ENCODE measurements at regions not wholly inside any gene's neighbourhood (a gene's known extent, or its start where the extent isn't known, plus 50 kb on each side); places are given as distances from the start of the nearest gene placed in this dataset.

DNA sequence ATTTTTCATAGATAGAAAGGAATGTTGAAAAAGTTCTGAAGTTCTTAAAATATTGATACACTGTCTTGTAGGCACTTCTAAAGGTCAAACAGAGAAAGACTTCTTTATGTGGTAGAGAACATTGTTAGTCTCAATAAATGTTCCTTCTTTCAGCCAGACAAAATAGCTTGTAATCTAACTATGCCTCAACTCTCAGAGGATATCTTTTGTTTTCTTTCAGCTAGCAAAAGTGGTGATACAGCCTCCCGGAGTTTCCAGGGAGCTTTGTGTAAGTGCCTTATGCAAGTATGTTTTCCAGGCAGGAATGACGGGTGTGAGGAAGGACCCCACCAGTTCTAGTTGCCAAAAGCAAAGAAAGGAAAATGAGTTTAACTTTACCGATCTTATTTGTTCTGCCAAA lies 452.1 kb upstream of the ST6GAL2 start:
- no peak overlapping the region for H3K4me3 ChIP-seq
- H3K27me3 ChIP-seq = no peaks in the 10 kb centered on the region
- no peaks in the 10 kb centered on the region for H3K36me3 ChIP-seq
- H3K4me1 ChIP-seq = peaks cover 44% of the 10 kb centered on the region
- H3K27ac ChIP-seq = no peak overlapping the region
- 0 out of 2 replicates have a peak, but pooled peaks cover 9% of the 10 kb centered on the region for H3K9me3 ChIP-seq (replicated peaks)
- DNase-seq = no peak

DNA sequence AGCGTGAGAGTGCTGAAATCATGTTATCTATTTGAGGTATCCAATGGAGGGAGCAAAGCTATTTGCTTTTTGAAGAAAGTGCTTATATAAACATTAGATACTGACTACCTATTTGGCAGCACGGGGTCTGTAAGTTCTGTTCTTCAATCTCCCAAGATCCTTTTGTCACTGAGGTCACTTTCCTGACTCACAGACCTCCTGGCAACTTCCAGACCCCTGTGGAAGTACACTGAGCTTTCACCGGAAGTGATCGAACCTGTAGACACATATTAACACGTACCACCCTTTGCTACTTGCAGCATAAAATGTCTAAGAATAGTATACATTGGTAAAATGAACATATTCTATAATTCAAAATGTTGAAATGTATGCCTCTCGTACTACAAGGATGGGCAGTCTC lies 452.6 kb upstream of the ST6GAL2 start:
- H3K4me1 ChIP-seq = peaks cover 42% of the 10 kb centered on the region
- DNase-seq = no peak
- no peaks in the 10 kb centered on the region for H3K27me3 ChIP-seq
- H3K4me3 ChIP-seq = no peak overlapping the region
- H3K27ac ChIP-seq = no peak overlapping the region
- 0 out of 2 replicates have a peak, but pooled peaks cover 9% of the 10 kb centered on the region for H3K9me3 ChIP-seq (replicated peaks)
- no peaks in the 10 kb centered on the region for H3K36me3 ChIP-seq

DNA sequence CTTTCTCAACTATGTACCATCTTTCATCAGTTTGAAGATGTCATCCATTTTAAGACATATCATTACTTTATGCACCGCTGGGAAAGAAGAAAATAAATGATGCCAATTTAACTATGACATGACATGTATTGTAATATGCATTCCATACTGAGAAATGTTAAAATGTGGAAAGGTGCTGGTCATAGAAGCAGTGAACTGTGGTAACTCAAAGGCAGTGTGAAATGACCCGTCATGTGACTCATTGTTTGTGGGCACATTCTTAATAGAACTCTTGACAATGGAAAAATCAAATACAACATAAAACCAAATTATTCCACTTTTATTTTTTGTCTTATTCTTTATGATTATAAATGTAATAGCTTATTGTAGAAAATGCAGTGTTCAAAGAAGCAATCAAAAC lies 455.0 kb upstream of the ST6GAL2 start:
- H3K4me3 ChIP-seq = no peak overlapping the region
- no peak for DNase-seq
- H3K9me3 ChIP-seq (replicated peaks) = 0 out of 2 replicates have a peak, but pooled peaks cover 9% of the 10 kb centered on the region
- H3K36me3 ChIP-seq = no peaks in the 10 kb centered on the region
- no peak overlapping the region for H3K27ac ChIP-seq
- H3K27me3 ChIP-seq = no peaks in the 10 kb centered on the region
- peaks cover 18% of the 10 kb centered on the region for H3K4me1 ChIP-seq

DNA sequence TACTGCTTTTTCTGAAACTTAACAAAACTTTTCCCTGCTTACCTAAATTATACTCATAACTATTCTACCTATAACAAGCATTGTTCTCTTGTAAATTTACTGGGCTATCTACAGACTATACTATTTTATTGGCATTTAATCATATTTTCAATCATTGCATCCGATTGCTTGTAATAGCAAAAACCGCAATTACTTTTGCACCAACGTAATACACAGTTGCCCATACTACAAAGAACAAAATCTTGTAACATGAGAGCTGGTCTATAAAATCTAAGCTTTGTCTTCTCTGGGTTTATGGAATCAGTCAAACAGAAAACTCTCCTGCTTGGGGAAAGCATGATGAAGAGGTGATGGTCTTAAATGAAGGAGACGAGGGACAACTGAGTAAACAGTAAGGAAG lies 463.4 kb upstream of the ST6GAL2 start:
- Histone ChIP-seq H3K36me3 (no peaks in the 10 kb centered on the region), H3K4me3 (no peak overlapping the region), H3K27me3 (no peaks in the 10 kb centered on the region), H3K27ac (no peak overlapping the region), H3K9me3 (replicated peaks) (no peaks in the 10 kb centered on the region; the same call in 1 of the 2 replicates), H3K4me1 (no peaks in the 10 kb centered on the region)
- DNase-seq = no peak

DNA sequence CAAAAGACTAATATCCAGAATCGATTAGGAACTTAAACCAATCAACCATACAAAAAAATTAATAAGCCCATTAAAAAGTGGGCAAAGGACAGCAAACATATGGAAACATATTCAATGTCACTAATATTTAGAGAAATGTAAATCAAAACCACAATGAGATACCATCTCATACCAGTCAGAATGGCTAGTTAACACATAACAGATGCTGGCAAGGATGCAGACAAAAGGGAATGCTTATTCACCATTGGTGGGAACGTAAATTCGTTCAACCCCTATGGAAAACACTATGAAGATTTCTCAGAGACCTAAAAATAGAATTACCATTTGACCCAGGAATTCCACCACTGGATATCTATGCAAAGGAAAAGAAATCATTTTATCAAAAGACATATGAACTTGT lies 468.2 kb upstream of the ST6GAL2 start:
- no peak overlapping the region for H3K27ac ChIP-seq
- H3K27me3 ChIP-seq = no peaks in the 10 kb centered on the region
- H3K36me3 ChIP-seq = no peaks in the 10 kb centered on the region
- DNase-seq = no peak
- H3K4me3 ChIP-seq = no peak overlapping the region
- no peaks in the 10 kb centered on the region for H3K4me1 ChIP-seq
- H3K9me3 ChIP-seq (replicated peaks) = no peaks in the 10 kb centered on the region; the same call in 1 of the 2 replicates

DNA sequence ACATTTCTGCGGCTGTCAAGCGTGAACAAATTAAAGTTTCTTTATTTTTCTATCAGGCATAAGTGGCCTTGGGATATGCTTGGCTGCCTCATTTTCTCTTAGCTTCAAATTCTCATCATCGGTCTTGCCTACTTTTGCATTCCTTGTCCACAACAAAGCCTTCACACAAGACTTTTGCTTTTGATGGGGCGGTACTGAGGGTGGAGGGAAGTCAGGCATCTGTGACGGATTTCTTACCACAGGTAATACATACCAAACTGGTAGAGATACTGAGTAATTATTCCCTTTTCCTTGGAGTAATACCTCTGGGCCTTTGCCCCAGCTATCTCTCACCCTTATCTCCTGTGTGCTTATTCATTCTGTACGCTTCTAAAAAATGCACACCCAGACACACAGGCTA lies 468.3 kb upstream of the RGPD4 start:
- DNase-seq = no peak

DNA sequence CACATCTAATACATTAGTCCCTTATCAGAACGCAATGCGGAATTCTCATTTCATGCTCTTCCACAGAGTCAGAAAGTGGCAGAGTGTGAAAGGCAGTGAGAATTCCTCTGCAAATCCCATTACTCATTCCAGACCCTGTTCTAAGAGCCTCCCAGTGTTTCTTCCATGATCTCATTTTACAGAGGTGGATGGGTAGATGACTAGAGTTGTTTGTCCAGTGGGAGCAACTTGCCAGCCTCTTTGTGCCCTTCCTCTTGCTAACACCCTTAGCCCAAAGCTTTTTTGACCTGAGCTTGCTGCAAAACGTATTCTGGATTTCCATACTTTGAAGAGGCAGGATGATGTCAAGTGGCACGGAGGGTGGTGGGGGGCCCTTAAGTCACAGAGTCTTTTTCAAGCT lies 467.7 kb upstream of the RGPD4 start:
- Histone ChIP-seq H3K36me3 (no peaks in the 10 kb centered on the region), H3K4me3 (no peak overlapping the region), H3K27me3 (no peaks in the 10 kb centered on the region), H3K9me3 (replicated peaks) (no peaks in the 10 kb centered on the region), H3K4me1 (no peaks in the 10 kb centered on the region), H3K27ac (no peak overlapping the region)
- no peak for DNase-seq

More for the DNA sequence above, 468.3 kb upstream of the RGPD4 start:
- H3K9me3 ChIP-seq (replicated peaks) = no peaks in the 10 kb centered on the region
- H3K4me1 ChIP-seq = no peaks in the 10 kb centered on the region
- no peak overlapping the region for H3K27ac ChIP-seq
- no peak overlapping the region for H3K4me3 ChIP-seq
- H3K27me3 ChIP-seq = no peaks in the 10 kb centered on the region
- no peaks in the 10 kb centered on the region for H3K36me3 ChIP-seq

DNA sequence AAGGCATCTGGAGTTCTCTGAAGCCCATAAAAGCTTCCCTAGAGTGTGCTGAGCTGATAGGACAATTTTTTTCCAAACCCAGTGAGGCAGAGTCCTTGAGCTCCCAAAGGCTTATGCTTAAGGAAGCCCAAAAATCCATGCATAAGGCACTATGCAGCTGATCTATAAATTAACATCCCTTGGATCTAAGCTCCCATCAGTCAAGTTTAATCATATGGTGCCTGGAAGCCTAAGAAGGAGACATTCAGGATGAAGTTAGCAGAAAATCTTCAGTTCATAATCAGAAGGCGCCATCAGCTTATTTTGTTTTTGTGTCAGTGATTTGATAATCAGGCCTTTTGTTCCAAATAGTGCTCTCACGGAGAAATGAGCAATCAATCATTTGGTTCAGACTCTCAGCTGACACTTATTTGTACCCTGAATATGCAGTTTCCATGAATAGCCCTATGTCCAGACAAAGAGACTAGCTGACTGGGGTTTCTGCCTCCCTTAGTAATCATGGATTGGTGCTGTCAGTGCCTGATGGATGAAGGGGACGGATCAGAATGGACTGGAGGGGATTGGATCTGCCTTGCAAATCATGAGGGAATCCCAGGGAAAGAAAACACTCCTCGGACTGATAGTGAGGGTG lies 464.8 kb upstream of the RGPD4 start:
- H3K4me1 ChIP-seq = no peaks in the 10 kb centered on the region
- no peaks in the 10 kb centered on the region for H3K9me3 ChIP-seq (replicated peaks)
- H3K27ac ChIP-seq = no peak overlapping the region
- no peaks in the 10 kb centered on the region for H3K36me3 ChIP-seq
- no peaks in the 10 kb centered on the region for H3K27me3 ChIP-seq
- DNase-seq = no peak
- H3K4me3 ChIP-seq = no peak overlapping the region

DNA sequence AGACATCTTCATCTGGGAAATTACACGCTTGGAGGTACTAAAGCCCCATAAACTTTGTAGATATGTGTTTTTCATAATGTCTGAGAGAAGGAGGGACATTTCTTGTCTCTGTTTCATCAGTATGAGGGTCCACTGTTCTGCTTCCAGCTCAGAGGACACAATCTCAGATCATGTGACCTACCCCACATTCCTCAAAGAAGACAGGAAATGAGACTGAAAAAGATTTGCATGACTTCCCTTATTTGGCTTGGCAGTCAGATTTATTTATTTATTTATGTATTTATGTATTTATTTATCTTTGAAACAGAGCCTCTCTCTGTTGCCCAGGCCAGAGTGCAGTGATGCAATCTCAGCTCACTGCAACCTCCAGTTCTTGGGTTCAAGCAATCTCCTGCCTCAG lies 463.7 kb upstream of the RGPD4 start:
- Histone ChIP-seq H3K4me1 (peaks cover 3% of the 10 kb centered on the region), H3K4me3 (no peak overlapping the region), H3K27ac (no peak overlapping the region), H3K36me3 (no peaks in the 10 kb centered on the region), H3K27me3 (no peaks in the 10 kb centered on the region), H3K9me3 (replicated peaks) (no peaks in the 10 kb centered on the region)
- no peak for DNase-seq

DNA sequence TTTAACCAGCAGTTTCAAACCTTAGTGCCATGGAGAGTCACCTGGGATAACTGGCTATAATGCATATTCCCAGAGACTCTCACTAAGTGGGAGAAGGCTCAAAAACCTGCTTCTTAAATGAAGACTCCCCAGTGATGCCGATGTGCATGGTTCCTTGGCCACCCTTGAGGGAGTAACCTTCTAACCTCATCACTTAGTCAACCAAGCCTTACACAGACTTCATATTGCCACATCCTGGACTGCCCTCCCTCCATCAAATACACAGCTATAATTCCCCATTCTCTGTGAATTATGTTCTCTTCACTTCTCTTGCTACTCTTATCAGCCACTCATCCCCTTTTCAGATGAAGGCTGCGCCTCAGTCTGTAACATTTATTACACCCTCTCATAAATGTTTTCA lies 462.9 kb upstream of the RGPD4 start:
- H3K4me1 ChIP-seq = peaks cover 10% of the 10 kb centered on the region
- no peak overlapping the region for H3K27ac ChIP-seq
- H3K36me3 ChIP-seq = no peaks in the 10 kb centered on the region
- peaks cover under 1% of the 10 kb centered on the region; the same call in 1 of the 2 replicates for H3K9me3 ChIP-seq (replicated peaks)
- DNase-seq = no peak
- no peaks in the 10 kb centered on the region for H3K27me3 ChIP-seq
- no peak overlapping the region for H3K4me3 ChIP-seq

DNA sequence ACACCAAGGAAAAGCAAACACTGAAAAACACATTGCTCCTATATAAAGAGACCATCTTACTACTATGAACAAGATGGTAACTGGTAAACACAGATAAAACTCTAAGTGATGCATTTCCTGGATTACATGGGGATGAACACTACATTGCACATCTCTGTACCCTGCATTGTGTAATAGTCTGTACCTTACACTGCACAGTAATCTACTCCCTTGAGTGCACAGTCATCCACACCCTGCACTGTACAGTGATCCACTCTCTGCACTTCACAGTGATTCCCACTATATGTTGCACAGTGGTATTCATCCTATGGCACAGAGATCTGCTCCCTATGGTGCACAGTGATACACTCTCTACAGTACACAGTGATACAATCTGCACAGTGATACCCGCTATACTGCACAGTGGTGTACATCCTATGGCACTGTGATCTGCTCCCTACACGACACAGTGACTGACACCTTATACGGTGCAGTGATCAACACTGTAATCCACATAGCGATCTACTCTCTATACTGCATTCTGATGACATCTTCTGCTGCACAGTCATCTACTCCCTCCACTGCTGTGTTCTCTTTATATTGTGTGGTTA lies 462.2 kb upstream of the RGPD4 start:
- H3K4me1 ChIP-seq = peaks cover 10% of the 10 kb centered on the region
- no peak for DNase-seq
- H3K4me3 ChIP-seq = no peak overlapping the region
- no peaks in the 10 kb centered on the region for H3K36me3 ChIP-seq
- no peaks in the 10 kb centered on the region for H3K27me3 ChIP-seq
- H3K9me3 ChIP-seq (replicated peaks) = peaks cover 4% of the 10 kb centered on the region; the same call in 1 of the 2 replicates
- H3K27ac ChIP-seq = no peak overlapping the region

DNA sequence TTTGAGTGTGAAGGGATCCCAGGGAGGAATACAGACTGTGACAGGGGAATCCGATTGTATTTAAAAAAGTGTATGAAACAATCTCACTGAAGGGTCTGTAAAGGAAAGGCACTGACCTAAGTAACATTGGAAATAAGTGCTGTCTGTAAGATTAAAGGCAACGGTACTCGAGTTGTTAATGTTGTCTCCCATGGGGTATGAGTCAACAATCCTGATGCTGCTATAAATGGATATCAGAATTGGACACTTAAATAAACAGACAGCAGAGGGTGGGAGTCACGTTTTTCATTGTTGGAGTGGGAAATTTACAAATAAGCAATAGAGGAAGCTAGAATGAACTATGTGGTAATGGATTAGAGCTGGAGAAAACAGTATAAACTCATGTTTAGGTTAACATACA lies 452.4 kb upstream of the RGPD4 start:
- Histone ChIP-seq H3K36me3 (no peaks in the 10 kb centered on the region), H3K9me3 (replicated peaks) (no peaks in the 10 kb centered on the region), H3K4me3 (no peak overlapping the region), H3K27ac (no peak overlapping the region), H3K27me3 (no peaks in the 10 kb centered on the region), H3K4me1 (no peaks in the 10 kb centered on the region)
- no peak for DNase-seq

DNA sequence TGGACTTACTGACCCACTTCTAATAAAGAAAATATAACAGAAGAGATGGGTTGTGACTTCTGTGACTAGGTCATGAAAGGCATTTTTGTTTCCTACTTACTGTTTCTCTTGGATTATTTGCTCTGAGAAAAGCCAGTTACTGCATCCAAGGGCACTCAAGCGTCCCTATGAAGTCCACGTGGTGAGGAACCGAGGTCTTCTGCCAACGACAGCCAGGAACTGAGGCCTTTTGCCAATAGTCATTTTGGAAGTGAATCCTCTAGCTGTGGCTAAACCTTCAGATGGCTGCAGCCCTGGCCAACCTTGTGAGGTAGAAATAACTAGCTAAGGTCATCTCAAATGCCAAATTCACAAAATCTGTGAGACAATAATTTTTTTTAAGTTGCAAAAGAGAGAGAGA lies 449.8 kb upstream of the RGPD4 start:
- H3K4me3 ChIP-seq = no peak overlapping the region
- no peaks in the 10 kb centered on the region; the same call in 1 of the 2 replicates for H3K9me3 ChIP-seq (replicated peaks)
- no peaks in the 10 kb centered on the region for H3K36me3 ChIP-seq
- no peaks in the 10 kb centered on the region for H3K27me3 ChIP-seq
- no peak for DNase-seq
- H3K27ac ChIP-seq = no peak overlapping the region
- H3K4me1 ChIP-seq = no peaks in the 10 kb centered on the region

DNA sequence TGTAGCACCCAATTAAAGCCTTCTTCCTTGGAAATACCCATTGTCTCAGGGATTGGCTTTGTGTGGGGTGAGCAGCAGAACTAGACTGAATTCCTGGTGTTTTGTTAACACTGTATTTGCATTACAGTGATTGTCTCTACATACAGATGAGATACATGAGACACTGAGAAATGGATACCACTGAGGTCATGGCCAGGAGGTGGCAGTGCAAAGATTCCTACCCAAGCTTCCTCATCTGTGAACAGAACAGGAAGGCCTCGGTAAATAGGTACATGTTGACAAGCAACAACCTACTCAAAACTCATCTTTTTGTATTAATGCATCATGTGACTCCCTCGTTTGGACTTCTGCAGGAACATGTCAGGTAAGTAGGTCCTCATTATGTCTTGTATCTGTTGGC lies 445.8 kb upstream of the RGPD4 start:
- Histone ChIP-seq H3K27ac (no peak overlapping the region), H3K4me1 (peaks cover 10% of the 10 kb centered on the region), H3K4me3 (no peak overlapping the region), H3K9me3 (replicated peaks) (no peaks in the 10 kb centered on the region; the same call in 1 of the 2 replicates), H3K36me3 (no peaks in the 10 kb centered on the region), H3K27me3 (no peaks in the 10 kb centered on the region)
- no peak for DNase-seq

DNA sequence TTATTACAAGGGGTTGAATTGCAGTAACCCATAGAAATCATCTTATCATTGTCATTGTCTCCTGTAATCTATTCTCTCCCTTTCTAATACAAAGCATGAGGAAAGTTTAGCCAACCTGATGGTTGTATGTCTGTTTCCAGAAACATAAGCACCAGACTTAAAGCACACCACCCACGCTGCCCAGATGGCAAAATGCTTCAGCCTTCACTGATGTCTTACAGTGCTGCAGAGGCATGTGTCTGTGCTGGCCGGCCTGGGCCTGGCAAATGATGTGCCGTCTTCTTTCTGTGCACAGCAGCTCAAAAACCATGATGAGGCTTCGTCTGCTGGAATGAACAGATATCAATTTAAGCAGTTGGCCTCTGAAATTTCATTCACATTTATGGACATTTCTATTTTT lies 443.0 kb upstream of the RGPD4 start:
- H3K4me1 ChIP-seq = peaks cover 10% of the 10 kb centered on the region
- peaks cover 3% of the 10 kb centered on the region; the same call in 1 of the 2 replicates for H3K9me3 ChIP-seq (replicated peaks)
- 0 out of 2 replicates have a peak overlapping the region, but pooled peaks have one; percentile 1 for H3K27ac ChIP-seq
- H3K36me3 ChIP-seq = no peaks in the 10 kb centered on the region
- DNase-seq = no peak
- no peaks in the 10 kb centered on the region for H3K27me3 ChIP-seq
- no peak overlapping the region for H3K4me3 ChIP-seq

DNA sequence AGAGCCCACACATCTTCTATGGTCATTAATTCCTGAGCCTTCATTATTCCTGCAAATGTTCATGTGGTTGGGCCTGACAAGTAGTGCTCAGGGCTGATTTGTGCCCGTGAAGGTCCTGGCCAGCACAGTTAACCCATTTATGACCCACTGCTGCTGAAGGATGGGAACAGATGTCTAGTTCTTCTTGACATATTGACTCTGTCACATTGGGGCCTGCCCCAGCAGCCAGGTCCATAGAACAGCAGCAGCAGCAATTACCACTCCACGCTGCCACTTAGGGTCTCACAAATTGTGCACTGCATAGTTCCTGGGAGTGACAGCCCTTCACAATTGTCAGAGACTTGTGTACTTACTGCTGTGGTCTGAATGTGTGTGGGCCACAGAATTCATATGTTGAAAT lies 442.3 kb upstream of the RGPD4 start:
- Histone ChIP-seq H3K4me3 (no peak overlapping the region), H3K36me3 (no peaks in the 10 kb centered on the region), H3K9me3 (replicated peaks) (peaks cover 3% of the 10 kb centered on the region; the same call in 1 of the 2 replicates), H3K4me1 (peaks cover 10% of the 10 kb centered on the region), H3K27ac (0 out of 2 replicates have a peak overlapping the region, but pooled peaks have one; percentile 1), H3K27me3 (no peaks in the 10 kb centered on the region)
- peak; percentile 32 to 58 for DNase-seq
